NCI-H526 treated with DMSO at 0.1 percent for 48 hours (cell line): ENCODE measurements at regions not wholly inside any gene's neighbourhood (a gene's known extent, or its start where the extent isn't known, plus 50 kb on each side); places are given as distances from the start of the nearest gene placed in this dataset.
"Not testable (repeated sequence)": the region's sequence is repeated elsewhere in the genome, so short reads cannot be mapped to it uniquely, and the experiment has no call there.

Experiments used
- DNase-seq: peaks from one replicate; lab custom pipeline; 2025; lab: John Stamatoyannopoulos, UW

DNA sequence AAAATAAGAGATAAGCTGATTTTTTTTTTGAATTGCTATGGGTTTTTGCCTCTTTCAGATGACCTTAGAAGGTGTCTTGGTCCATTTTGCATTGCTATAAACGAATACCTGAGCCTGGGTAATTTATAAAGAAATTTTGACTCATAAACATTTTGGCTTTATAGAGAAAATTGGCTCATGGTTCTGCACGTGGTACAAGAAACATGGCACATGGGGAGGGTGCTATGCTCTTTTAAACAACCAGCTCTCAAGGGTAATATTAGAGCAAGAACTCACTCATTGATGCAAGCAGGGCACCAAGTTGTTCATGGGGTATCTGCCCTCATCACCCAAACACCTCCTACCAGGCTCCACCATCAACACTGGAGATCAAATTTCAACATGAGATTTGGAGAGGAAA is 408.8 kb downstream of the NUP35 start:
- DNase-seq, result no peak

DNA sequence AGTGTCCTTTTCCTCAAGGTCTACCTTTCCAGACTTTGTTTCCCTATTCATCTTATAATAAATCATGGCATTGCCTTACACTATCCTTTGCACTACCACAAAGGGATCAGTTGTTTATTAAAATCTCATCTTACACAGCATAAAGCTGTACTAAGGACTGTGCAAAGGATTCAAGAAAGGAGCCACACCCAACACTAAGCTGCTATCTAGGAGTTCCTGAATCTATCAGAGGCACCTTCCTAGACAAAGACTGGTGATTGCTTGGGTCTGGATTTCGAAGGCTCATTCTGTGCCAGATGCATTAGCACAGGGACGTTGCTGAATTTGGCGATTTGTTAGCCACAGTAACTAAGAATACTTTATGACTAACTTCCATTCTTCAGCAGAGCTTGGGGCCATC is 412.0 kb downstream of the NUP35 start:
- no peak for DNase-seq

DNA sequence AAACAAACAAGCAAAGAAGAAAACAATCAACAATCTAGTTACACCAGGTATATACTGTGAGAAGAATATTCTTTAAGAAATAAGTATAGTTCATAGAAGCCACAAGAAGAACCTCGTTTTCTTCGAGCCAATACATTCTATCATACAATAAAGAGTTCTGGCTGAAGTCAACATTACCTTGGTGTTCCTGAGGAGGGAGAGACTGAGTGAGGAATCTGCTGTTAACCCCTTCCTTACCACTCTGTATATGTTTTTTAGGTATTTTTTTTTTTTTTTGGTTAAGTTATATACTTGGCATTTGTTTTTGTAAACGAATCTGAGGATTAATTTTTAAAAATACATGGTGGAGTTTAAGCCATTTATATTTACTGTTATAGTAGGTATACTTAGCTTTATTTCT is 412.5 kb downstream of the NUP35 start:
- no peak for DNase-seq

DNA sequence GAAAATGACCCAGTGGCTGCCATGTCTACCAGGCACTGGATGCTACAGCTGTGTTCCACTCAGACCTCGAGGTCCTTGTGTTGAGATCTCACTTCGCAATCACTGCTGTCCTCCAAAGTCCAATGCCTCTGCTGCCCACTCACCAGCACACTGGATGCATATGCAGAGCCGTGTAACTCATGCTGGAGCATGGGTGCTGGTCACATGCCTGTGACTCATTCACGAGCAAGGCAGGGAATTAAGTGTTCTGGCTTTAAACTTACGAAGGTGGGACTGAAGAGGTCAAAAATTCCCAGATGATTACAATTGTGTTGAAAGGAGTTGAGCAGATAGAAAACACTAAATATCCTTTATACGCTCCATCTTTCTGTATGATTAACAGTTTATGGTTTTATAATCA is 417.5 kb downstream of the NUP35 start:
- DNase-seq, result no peak

DNA sequence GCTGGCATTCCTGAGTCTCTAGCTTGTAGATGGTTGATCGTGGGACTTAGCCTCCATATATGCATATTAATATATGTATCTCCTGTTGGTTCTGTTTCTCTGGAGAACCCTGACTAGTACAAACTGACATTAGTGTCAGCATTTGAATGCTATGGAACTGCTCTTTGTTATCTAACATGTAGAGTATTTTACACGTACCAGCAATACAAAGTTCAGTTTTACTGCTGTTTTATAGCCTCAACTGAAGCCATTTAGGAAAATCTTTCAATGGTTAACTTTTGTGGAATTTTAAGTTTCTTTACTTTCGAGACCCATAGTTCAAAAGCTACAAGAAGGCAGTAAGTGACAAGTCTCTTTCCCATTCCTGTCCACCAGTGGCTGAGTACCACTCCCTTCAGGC is 418.4 kb downstream of the NUP35 start:
- DNase-seq, result no peak

DNA sequence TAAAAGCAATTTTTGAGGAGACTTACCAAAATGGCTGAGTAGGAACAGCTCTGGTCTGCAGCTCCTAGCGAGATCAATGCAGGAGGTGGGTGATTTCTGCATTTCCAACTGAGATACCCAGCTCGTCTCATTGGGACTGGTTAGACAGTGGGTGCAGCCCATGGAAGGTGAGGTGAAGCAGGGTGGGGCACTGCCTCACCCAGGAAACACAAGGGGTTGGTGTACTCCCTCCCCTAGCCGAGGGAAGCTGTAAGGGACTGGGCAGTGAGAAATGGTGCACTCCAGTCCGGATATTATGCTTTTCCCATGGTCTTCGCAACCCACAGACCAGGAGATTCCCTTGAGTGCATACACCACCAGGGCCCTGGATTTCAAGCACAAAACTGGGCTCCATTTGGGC is 419.0 kb downstream of the NUP35 start:
- DNase-seq, result no peak

DNA sequence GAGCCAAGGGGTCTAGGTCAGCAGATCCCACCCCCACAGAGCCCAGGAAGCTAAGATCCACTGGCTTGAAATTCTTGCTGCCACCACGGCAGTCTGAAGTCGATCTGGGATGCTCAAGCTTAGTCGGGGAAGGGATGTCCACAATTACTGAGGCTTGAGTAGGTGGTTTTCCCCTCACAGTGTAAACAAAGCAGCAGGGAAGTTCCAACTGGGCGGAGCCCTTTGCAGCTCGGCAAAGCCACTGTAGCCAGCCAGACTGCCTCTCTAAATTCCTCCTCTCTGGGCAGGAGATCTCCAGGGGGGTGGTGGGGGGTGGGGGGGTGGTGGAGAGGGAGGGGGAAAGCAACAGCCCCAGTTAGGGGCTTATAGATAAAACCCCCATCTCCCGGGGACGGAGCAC is 419.5 kb downstream of the NUP35 start:
- no peak for DNase-seq

DNA sequence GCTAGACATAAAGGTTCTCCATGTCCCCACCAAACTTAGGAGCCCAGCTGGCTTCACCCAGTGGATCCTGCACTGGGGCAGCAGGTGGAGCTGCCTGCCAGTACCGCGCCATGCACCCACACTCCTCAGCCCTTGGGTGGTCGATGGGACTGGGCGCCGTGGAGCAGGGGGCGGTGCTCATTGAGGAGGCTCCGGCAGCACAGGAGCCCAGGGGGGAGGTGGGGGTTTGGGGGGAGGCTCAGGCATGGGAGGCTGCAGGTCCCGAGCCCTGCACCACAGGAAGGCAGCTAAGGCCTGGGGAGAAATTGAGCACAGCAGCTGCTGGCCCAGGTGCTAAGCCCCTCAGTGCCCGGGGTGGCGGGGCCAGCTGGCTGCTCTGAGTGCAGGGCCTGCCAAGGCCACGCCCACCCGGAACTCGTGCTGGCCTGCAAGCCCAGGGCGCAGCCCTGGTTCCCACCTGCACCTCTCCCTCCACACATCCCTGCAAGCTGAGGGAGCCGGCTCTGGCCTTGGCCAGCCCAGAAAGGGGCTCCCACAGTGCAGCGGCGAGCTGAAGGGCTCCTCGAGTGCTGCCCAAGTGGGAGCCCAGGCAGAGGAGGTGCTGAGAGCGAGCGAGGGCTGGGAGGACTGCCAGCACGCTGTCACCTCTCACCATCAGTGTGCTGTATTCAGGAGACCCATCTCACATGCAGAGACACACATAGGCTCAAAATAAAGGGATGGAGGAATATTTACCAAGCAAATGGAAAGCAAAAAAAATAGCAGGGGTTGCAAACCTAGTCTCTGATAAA is 422.5 kb downstream of the NUP35 start:
- not testable (repeated sequence) for DNase-seq

DNA sequence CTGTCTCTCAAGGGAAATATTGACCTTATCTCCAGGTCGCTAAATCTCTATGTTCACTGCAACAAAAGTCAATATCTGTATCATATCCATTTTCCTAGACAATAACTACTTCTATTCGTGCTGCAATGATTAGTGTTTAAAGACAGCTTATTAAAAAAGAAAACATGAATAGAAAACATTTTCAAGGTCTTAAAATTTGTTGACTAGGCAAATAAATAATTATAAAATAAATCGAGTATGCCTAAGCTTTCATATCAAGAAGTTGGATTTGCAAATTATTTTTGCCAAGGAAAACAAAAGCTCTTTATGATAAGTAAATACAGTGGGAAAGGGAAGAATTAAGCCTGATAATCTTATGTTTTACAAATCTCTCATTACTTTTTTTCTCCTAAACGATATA is 428.5 kb downstream of the NUP35 start:
- no peak for DNase-seq

DNA sequence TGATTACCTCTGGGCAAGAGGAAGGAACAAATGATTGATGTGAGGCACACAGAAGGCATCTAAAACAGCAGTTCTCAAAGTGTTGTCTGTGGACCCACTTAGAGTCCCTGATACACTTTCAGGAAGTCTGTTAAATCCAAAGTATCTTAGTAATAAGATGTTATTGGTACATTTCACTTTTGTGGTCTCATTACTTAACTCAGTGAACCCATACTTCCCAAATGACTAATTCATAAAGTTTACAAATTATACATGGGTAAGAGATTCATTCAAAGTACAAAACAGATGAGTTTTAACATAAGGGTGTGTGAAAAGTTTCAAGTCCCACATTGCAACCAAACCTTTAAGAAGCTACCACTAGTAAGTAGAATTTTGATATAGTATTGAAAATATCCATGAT is 440.5 kb downstream of the NUP35 start:
- DNase-seq, result no peak

DNA sequence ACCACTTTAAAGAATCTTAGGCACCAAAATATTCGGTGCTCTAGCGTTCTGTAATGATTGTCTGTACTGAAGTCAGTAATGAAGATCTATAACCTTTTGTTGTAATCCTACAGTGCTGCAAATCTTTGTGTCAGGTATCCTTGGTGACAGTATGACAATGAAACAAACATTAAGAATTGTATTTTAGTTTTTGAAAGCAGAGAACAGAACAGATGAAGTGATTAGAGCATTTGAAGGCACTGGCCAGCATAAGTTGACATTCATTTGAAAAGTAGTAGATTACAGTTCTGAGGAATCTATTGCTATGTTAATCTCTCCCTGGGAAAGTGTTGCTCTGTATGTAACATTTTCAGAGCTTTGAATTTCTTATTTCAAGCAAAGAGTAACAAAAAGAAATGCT is 451.2 kb downstream of the NUP35 start:
- no peak for DNase-seq

DNA sequence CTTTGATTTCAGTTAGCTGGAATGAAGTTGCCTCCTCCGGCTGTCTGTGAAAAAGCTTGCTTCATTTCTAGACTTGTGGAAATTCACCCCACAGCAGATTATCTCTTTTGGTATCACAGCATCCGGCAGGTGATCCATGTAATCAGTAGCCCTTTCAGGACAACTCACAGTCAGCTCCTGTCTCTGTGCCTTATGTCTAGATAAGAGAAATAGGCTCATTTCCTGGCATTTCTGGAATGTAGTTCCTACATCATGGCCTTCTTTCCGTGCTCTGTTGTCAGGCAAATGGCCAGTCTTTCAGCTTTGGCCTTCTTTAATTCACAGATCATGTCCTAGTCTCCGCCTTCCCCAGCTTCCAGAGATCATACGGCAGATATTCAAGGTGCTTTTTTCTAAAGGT is 455.4 kb downstream of the NUP35 start:
- DNase-seq, result no peak

DNA sequence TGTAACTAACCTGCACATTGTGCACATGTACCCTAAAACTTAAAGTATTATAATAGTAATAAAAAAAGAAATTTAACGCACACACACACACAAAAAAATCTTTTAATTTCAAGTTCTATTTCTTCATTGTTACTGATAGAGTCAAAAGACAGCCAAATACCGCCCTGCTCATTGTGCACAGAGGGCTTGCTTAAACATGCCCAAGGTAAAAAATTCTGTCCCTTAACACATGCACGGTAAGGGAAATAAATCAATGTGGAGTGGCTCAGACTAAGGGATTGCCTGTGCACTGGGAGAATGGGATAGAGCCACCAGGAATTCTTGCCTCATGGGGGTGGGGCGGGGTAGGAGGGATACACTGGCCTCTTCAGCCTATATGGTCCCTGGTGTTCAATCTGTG is 468.0 kb downstream of the NUP35 start:
- no peak for DNase-seq

DNA sequence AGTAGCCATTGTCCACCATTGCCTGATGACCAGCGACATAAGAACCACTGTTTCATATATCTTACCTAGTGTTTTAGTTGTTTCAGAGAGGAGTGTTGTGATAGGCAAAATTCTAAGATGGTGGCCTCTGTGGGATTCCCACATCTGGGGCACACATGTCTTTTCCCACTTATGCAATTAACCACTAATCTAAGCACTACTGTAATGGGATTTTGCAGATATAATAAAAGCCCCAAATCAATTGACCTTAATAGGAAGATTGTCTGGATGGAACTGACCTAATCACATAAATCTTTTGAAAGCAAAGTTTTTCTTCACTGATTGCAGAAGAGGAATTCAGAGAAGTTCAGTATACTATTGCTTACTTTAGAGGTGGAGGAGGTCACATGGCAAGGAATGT is 469.9 kb downstream of the NUP35 start:
- no peak for DNase-seq

DNA sequence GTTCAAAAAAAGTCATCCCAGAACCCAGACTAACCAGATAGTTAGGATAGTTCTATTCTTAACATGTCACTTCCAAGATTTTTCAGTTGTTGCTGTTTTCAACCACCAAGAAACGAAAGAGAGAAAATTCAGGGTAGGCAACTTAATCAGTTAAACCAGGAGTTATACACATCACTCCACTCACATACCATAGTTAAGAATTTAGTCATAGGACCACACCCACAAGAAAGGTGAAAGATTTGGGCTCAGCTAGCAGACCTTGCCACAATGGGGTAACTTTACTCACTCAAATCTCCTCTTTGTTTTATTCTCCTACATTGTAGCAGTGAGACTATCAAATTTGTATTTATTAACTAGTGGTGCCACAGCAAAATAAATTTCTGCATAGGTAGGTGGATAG is 473.6 kb downstream of the NUP35 start:
- DNase-seq, result no peak

DNA sequence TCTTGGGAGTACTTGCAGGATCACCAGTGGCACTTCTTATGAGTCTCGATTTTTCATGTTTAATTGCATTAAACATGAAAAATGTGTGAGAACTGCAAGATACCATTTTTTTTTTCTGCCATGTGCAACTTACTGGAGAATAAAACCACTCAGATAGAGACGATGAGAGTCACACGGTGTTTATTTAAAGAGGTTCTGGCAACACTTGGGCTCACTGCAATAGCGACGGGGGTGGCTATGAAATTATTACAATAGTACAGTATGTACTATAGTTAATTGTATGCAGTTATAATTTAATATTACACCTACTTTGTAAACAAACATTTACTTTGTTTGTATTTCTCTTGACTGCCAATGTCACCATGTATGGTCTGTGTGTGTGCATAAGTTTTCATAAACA is 479.8 kb downstream of the NUP35 start:
- DNase-seq, result no peak

DNA sequence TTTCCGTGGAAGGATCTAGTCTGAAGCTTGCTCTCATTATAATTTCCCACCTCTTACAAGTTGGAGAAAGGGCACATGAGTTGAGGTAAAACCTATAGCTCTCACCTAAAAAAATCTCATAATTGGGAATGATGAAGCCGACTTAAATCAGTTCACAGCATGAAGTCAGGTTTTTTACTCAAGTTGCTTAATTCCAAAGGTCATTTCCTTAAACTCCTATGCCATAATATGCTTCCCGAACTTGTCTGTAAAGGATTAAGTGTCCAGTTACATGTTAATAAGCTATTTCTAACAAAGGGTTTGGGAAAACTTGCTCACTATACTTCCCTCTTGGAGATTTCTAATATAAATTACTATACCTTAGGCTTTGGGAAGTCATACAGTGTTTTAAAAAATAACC is 481.2 kb downstream of the NUP35 start:
- DNase-seq, result no peak

DNA sequence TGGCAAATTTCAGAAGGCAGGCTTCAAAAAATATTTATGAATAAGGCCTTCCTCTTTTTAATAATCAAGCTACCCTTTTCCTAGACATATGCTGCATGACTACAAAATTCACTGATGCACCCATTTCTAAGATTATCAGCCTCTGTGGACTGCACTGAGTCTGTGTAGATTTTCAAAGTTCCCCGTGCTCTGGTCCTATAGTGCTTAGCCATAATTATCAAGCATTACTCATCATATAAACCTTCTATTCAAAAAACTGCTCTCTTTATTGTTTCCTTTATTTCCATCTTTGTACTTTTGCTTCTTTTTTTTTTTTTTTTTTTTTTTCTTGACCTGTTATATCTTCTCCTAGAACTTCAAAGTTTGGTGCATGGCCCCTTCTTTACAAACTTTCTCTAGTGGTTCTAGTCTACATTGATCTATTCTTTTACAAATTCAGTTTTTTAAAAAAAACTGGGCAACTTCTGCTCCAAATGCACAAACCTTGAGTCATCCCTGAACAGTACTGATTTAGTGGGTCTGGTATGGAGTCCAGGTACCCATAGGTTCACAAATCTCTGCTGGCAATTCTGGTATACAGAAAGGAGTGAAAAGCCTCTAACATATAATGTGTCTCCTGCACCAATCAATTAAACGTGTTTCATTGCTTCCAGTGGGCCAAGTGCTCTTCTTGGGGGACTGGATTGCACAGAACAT is 481.9 kb downstream of the NUP35 start:
- no peak for DNase-seq

DNA sequence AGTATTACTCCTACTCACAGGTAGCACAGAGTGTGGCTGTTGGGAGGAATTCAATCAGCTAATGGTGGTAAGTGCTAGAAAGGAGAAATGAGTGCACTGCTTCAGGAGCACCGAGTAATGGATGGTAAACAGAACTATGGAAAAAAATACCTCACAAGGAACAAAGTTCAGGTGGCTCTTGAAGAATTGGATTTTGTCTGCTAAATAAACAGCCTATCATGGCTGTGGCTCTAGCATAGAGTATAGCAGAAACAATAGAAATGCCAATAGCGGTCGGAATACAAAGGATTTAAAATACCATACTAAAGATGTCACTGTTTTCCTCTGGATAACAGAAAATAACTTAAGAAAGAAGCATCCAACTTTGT is 482.5 kb downstream of the NUP35 start:
- DNase-seq, result no peak

DNA sequence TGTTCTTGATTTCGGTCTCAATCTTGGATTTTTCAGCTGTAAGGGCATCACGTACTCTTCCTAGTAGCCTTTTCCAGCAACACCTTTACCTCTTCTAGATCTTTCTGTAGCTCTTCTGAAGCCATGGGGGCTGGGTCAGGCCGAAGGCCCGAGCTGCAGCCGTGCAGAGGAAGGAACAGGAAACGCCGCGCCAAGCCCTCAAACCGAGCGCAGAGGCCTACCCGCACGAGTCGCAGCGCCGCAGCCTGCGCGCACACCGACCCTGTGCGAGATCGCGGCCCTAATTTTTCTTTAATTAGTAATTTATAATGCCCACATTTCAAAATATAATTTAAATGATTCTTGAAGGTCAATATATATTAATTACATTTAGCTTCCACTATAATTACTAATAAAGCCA is 483.8 kb downstream of the NUP35 start:
- no peak for DNase-seq

DNA sequence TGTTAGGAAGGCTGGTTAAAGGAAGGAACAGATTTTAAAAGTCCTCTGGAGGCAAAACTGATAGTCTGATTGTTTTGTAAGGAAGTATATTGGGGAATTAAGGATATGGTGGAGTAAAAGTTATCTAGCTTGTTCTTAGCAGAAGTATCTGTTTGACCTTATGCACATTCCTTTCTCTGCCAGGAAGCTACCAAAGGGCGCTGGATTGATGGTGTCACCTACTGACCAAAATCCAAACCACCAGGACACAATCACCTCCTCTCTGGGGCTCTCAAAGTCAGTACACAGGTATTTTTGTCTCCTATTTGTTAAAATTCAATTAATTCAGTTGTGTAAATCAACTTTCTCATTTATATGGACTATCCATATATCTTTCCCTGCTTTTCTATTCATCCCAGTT is 484.5 kb downstream of the NUP35 start:
- no peak for DNase-seq

DNA sequence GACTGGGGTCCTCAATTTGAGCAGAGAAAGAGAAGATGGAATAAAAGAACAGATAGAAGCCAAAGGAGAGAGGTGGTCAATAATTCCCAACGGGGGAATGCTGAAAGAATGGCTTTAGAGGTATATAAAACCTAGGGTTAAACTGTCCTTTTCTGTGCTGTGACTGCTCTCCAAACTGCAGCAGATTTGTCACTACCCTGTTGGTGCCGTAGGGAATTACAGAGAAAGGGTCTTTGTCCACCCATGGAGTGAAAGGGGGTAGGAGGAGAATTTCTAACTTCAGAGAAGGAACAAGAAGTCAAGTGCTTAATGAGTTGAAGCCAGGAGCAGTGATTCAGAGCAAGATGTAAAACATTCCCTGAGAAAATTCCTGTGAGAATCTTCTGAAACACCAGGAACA is 486.5 kb downstream of the NUP35 start:
- no peak for DNase-seq

DNA sequence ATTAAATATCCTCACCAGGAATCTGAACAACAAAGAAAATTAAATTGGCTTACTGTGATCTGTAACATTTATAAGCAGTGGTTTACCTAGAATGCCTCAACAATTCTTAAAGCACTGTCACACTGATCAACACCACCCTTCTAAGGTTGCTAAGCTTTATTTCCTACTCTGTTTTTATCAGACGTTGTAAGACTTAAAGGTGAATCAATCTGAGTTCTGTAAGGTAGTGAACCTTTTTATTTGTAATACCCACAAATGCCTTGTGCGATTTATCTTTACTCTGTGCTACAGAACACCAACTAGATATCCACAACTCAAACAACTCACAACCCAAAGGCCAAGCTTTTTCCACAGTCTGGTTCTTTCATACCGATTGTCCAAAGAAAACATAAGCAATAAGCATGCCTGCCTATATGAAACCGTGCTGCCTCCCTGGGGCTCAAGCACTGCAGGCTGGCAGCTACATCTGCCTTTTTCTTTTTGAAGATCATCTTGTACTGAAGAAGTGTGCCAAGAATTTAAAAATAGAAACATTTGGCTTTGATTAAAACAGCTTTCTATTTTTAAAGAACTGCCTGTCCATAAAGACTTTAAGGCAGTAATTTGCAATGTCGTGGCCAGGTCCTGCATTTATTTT is 490.7 kb downstream of the NUP35 start:
- no peak for DNase-seq

DNA sequence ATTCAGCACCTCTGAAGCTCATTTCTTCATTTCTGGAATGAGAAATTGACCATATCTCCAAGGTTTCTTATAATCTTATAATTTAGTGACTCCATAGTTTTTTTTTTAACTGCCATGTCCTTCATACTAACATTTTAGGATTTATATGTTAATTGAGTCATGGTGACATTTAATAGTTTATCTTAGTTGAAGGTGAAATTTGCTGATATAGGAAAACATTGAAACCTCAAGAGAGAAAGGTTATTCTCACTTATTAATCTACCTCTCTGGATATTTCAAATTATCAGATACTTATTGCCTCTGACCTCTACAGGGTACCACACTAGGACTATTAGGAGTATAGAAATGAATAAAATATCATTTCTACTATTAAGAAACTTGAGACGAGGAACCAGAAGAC is 499.0 kb downstream of the NUP35 start:
- no peak for DNase-seq
